ENCODE measurements at regions not wholly inside any gene's neighbourhood (a gene's known extent, or its start where the extent isn't known, plus 50 kb on each side); places are given as distances from the start of the nearest gene placed in this dataset.

DNA sequence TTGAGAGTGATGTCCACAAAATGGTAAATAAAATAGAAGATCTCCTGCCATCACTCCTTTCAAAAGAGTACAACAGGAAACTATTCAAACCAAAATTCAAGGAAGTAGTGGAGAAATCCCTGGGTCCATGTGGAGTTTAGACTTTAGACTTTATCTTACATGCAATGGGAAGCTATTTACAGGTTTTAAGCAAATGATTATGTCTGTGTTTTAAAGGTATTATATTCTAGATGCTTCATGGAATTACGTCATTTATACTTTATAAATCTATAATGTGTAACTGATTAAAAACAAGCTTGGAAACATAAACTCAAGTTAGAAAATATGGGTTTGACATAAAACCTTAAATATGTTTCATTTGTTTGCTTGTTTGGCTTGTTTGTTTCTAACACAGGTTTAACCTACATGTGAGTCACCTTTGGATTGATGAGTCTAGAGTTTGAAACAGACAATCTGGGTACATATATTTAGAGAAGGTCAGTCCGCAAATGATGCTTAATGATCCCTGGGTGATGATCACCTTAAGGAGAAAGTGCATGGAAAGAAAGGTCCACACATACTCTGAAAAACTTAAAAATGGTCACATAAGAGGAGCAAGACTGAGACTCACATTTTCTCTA lies 519.6 kb upstream of the AGA start:
- TF ChIP-seq, protein P1, sequence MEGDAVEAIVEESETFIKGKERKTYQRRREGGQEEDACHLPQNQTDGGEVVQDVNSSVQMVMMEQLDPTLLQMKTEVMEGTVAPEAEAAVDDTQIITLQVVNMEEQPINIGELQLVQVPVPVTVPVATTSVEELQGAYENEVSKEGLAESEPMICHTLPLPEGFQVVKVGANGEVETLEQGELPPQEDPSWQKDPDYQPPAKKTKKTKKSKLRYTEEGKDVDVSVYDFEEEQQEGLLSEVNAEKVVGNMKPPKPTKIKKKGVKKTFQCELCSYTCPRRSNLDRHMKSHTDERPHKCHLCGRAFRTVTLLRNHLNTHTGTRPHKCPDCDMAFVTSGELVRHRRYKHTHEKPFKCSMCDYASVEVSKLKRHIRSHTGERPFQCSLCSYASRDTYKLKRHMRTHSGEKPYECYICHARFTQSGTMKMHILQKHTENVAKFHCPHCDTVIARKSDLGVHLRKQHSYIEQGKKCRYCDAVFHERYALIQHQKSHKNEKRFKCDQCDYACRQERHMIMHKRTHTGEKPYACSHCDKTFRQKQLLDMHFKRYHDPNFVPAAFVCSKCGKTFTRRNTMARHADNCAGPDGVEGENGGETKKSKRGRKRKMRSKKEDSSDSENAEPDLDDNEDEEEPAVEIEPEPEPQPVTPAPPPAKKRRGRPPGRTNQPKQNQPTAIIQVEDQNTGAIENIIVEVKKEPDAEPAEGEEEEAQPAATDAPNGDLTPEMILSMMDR (IDR thresholded peaks at IDR 0.05 in 4 of 5, conservative IDR thresholded peaks at IDR 0.05 in 1 of 5): no peak
- TF ChIP-seq POLR2A (IDR thresholded peaks at IDR 0.05): no peak

Data from gastrocnemius medialis (tissue), 4 donors.